HEK293 (cell line): ENCODE measurements at regions not wholly inside any gene's neighbourhood (a gene's known extent, or its start where the extent isn't known, plus 50 kb on each side); places are given as distances from the start of the nearest gene placed in this dataset.

Experiments
- ATF2 ChIP-seq: fragments of 450-650 bp; formaldehyde crosslinking; IDR thresholded peaks from 2 replicates; pipeline ENCODE4 v1.5.1; 2016; ENCODE audit warnings: missing biosample characterization, missing genetic modification characterization, low read depth
- FEZF1 ChIP-seq: fragments of 450-650 bp; formaldehyde crosslinking; IDR thresholded peaks from 2 replicates; pipeline ENCODE4 v1.5.1; 2016; ENCODE audit warnings: missing biosample characterization, missing genetic modification characterization
- PRDM10 ChIP-seq: fragments of 450-650 bp; formaldehyde crosslinking; IDR thresholded peaks from 2 replicates; pipeline ENCODE4 v1.5.1; 2016; ENCODE audit warnings: missing biosample characterization, missing genetic modification characterization
- REST ChIP-seq: fragments of 450-650 bp; formaldehyde crosslinking; IDR thresholded peaks from 2 replicates; pipeline ENCODE4 v1.5.1; 2016; ENCODE audit warnings: missing biosample characterization, missing genetic modification characterization
- TCF7L2 ChIP-seq: IDR thresholded peaks from 2 replicates; pipeline ENCODE4 v1.6.1; 2011; ENCODE audit warnings: low read depth, mild to moderate bottlenecking, inconsistent platforms, low read length, moderate library complexity, borderline replicate concordance
- YY1 ChIP-seq: fragments of 450-650 bp; formaldehyde crosslinking; IDR thresholded peaks from 2 replicates; pipeline ENCODE4 v1.5.1; 2018; ENCODE audit warnings: missing biosample characterization, missing genetic modification characterization
- ZEB2 ChIP-seq: fragments of 450-650 bp; formaldehyde crosslinking; IDR thresholded peaks from 2 replicates; pipeline ENCODE4 v1.5.1; 2016; ENCODE audit warnings: missing biosample characterization, missing genetic modification characterization
- ZNF302 ChIP-seq: fragments of 450-650 bp; formaldehyde crosslinking; IDR thresholded peaks from 2 replicates; pipeline ENCODE4 v1.5.1; 2016; ENCODE audit warnings: missing biosample characterization, missing genetic modification characterization, low read depth
- ZNF341 ChIP-seq: fragments of 450-650 bp; formaldehyde crosslinking; IDR thresholded peaks from 2 replicates; pipeline ENCODE4; 2016; ENCODE audit warnings: low read depth, missing biosample characterization, missing genetic modification characterization
- ZNF555 ChIP-seq: fragments of 450-650 bp; formaldehyde crosslinking; conservative IDR thresholded peaks from 2 replicates; pipeline ENCODE4 v1.5.1; 2017; ENCODE audit warnings: missing biosample characterization, mild to moderate bottlenecking, missing genetic modification characterization, inconsistent platforms
- ZNF776 ChIP-seq: fragments of 450-650 bp; formaldehyde crosslinking; IDR thresholded peaks from 2 replicates; pipeline ENCODE4 v1.5.0; 2017; ENCODE audit warnings: missing biosample characterization, missing genetic modification characterization, borderline replicate concordance

- TF ChIP-seq REST (tag by site-specific recombination) (no peak), ZNF302 (tag by site-specific recombination) (no peak), PRDM10 (tag by site-specific recombination) (no peak), ZNF776 (tag by site-specific recombination) (no peak), ATF2 (tag by site-specific recombination) (no peak), FEZF1 (no peak), ZNF555 (tag by site-specific recombination) (no peak), ZEB2 (tag by site-specific recombination) (no peak), ZNF341 (tag by site-specific recombination) (no peak), YY1 (tag by site-specific recombination) (no peak), TCF7L2 (no peak)
Observed at GRCh38 chr3:178437236-178437635, 99.0 kb upstream of the KCNMB2 start.
